Right cardiac atrium (tissue), 5 donors: ENCODE measurements at regions not wholly inside any gene's neighbourhood (a gene's known extent, or its start where the extent isn't known, plus 50 kb on each side); places are given as distances from the start of the nearest gene placed in this dataset.

Experiments
- ATAC-seq, 2 donors: fragments of 200-7000 bp; cut with Tn5 transposase; one replicate each; pipeline versions ENCODE4 v1.8.0 to v1.9.1; 2020; ENCODE audit warnings: moderate library complexity in 2 of 2, mild to moderate bottlenecking in 1 of 2
- DNase-seq, 3 donors: peaks; one replicate each; pipeline ENCODE4 v3.0.0-alpha.2; 2020
- H3K27ac ChIP-seq: one replicate; pipeline ENCODE4 v1.5.1; 2013; ENCODE audit warnings: mild to moderate bottlenecking, low read length, control low read depth, moderate library complexity
- H3K27me3 ChIP-seq: one replicate; pipeline ENCODE4 v1.6.1; 2013; ENCODE audit not compliant: control insufficient read depth, insufficient read depth
- H3K4me1 ChIP-seq: one replicate; pipeline ENCODE4 v1.6.1; 2013; ENCODE audit warnings: low read length; ENCODE audit not compliant: control insufficient read depth, insufficient read depth
- H3K4me3 ChIP-seq: one replicate; pipeline ENCODE4 v1.5.1; 2013; ENCODE audit warnings: low read length, control low read depth
- H3K9me3 ChIP-seq: one replicate; pipeline ENCODE4 v1.6.1; 2013; ENCODE audit warnings: low read length; ENCODE audit not compliant: control insufficient read depth
- WGBS: extraction: QIAGEN DNeasy Blood & Tissue Kit; methylation state at CpG from one replicate; pipeline ENCODE4 v1.1.7; 2013; 5-methylcytosine and 5-hydroxymethylcytosine counted together
- intact Hi-C, 4 donors: fragments of 100-400 bp; cut with DNase I; formaldehyde crosslinking; loops; one replicate each; pipeline versions ENCODE4 v1.11.0 to v1.14.0; 2022 to 2023
- donor health status: healthy with polysubstance abuse.
- donor health status: DM: no; HTN: yes; CAD: no.
- donor health status: DM: no; HTN: no; CAD: no.
- donor health status: DM: no; HTN: yes; CAD: no; lungs with severe emphysema.
- donor health status: DM: yes; HTN: yes; CAD: no.

- Histone ChIP-seq H3K27ac (no peak overlapping the region), H3K4me3 (no peak overlapping the region), H3K9me3 (no peaks in the 10 kb centered on the region), H3K27me3 (no peaks in the 10 kb centered on the region), H3K4me1 (peaks cover 20% of the 10 kb centered on the region)
- intact Hi-C loops: loop anchor here in 1 of 4 donors (10.0 kb wide), 1 partner anchor 57 kb away; no protein-coding TSS in a partner anchor
- no peak for ATAC-seq
- 86% methylated on average over 3 of the region's 3 CpGs for WGBS
- no peak for DNase-seq
Measured at GRCh38 chr13:44111701-44112100, 232.0 kb downstream of the LACC1 start.

- Histone ChIP-seq H3K4me1 (peaks cover 13% of the 10 kb centered on the region), H3K27ac (no peak overlapping the region), H3K4me3 (no peak overlapping the region), H3K27me3 (no peaks in the 10 kb centered on the region), H3K9me3 (no peaks in the 10 kb centered on the region)
- ATAC-seq (no peak), DNase-seq (no peak)
- intact Hi-C loops: loop anchor here in 1 of 4 donors (10.0 kb wide), 1 partner anchor 58 kb away; no protein-coding TSS in a partner anchor
- 63% methylated on average over 6 of the region's 6 CpGs for WGBS
Measured at GRCh38 chr13:44112700-44113329, 233.1 kb downstream of the LACC1 start.

GRCh38 chr13:44116562-44117332, 237.0 kb downstream of the LACC1 start:
- no peaks in the 10 kb centered on the region for H3K27me3 ChIP-seq
- H3K4me1 ChIP-seq: peaks cover 6% of the 10 kb centered on the region
- intact Hi-C loops: loop anchor here in 1 of 4 donors (10.0 kb wide), 1 partner anchor 62 kb away; no protein-coding TSS in a partner anchor
- ATAC-seq (peak; percentile 73 to 84), DNase-seq (peak in 1 of 3 donors; percentile 14)
- H3K27ac ChIP-seq: peak overlapping the region; percentile 45
- H3K9me3 ChIP-seq: no peaks in the 10 kb centered on the region
- 44% methylated on average over 7 of the region's 7 CpGs for WGBS
- no peak overlapping the region for H3K4me3 ChIP-seq

GRCh38 chr13:44117351-44117750, 237.6 kb downstream of the LACC1 start:
- intact Hi-C loops: loop anchor here in 1 of 4 donors (10.0 kb wide), 1 partner anchor 63 kb away; no protein-coding TSS in a partner anchor
- WGBS: 3% methylated on average over 3 of the region's 3 CpGs

GRCh38 chr13:44117816-44118215, 238.1 kb downstream of the LACC1 start:
- peaks cover 6% of the 10 kb centered on the region for H3K4me1 ChIP-seq
- no peaks in the 10 kb centered on the region for H3K9me3 ChIP-seq
- 50% methylated on average over 2 of the region's 2 CpGs for WGBS
- DNase-seq (no peak), ATAC-seq (no peak)
- H3K4me3 ChIP-seq: no peak overlapping the region
- no peaks in the 10 kb centered on the region for H3K27me3 ChIP-seq
- intact Hi-C loops: loop anchor here in 1 of 4 donors (10.0 kb wide), 1 partner anchor 63 kb away; no protein-coding TSS in a partner anchor
- H3K27ac ChIP-seq: no peak overlapping the region

More at GRCh38 chr13:44117351-44117750, 237.6 kb downstream of the LACC1 start:
- peaks cover 6% of the 10 kb centered on the region for H3K4me1 ChIP-seq
- ATAC-seq: peak in 1 of 2 donors; percentile 34
- no peak overlapping the region for H3K27ac ChIP-seq
- H3K27me3 ChIP-seq: no peaks in the 10 kb centered on the region
- H3K4me3 ChIP-seq: no peak overlapping the region
- no peaks in the 10 kb centered on the region for H3K9me3 ChIP-seq
- DNase-seq: no peak

GRCh38 chr13:44118881-44119280, 239.2 kb downstream of the LACC1 start:
- intact Hi-C loops: loop anchor here in 1 of 4 donors (10.0 kb wide), 1 partner anchor 64 kb away; no protein-coding TSS in a partner anchor
- no peaks in the 10 kb centered on the region for H3K9me3 ChIP-seq

GRCh38 chr13:44120043-44120442, 240.3 kb downstream of the LACC1 start:
- WGBS: 86% methylated on average over 2 of the region's 2 CpGs
- DNase-seq (no peak), ATAC-seq (no peak)
- H3K27me3 ChIP-seq: no peaks in the 10 kb centered on the region
- intact Hi-C loops: no loop called here
- H3K4me3 ChIP-seq: no peak overlapping the region
- H3K4me1 ChIP-seq: peaks cover 6% of the 10 kb centered on the region
- no peaks in the 10 kb centered on the region for H3K9me3 ChIP-seq
- no peak overlapping the region for H3K27ac ChIP-seq

More at GRCh38 chr13:44118881-44119280, 239.2 kb downstream of the LACC1 start:
- H3K27me3 ChIP-seq: no peaks in the 10 kb centered on the region
- peaks cover 6% of the 10 kb centered on the region for H3K4me1 ChIP-seq
- no peak for DNase-seq
- no peak for ATAC-seq
- no peak overlapping the region for H3K27ac ChIP-seq
- H3K4me3 ChIP-seq: no peak overlapping the region

- ATAC-seq (no peak), DNase-seq (no peak)
- Histone ChIP-seq H3K4me1 (peaks cover 6% of the 10 kb centered on the region), H3K9me3 (no peaks in the 10 kb centered on the region), H3K27me3 (no peaks in the 10 kb centered on the region), H3K4me3 (no peak overlapping the region), H3K27ac (no peak overlapping the region)
- 72% methylated on average over 9 of the region's 9 CpGs for WGBS
- intact Hi-C loops: no loop called here
Measured at GRCh38 chr13:44120849-44121755, 241.4 kb downstream of the LACC1 start.

GRCh38 chr13:44124352-44124751, 244.6 kb downstream of the LACC1 start:
- DNase-seq (no peak), ATAC-seq (no peak)
- Histone ChIP-seq H3K4me3 (no peak overlapping the region), H3K4me1 (peaks cover 1% of the 10 kb centered on the region), H3K27ac (no peak overlapping the region), H3K27me3 (no peaks in the 10 kb centered on the region), H3K9me3 (no peaks in the 10 kb centered on the region)
- intact Hi-C loops: no loop called here
- 73% methylated on average over 1 of the region's 1 CpG for WGBS

GRCh38 chr13:44125943-44126469, 246.3 kb downstream of the LACC1 start:
- no peak for ATAC-seq
- DNase-seq: no peak
- intact Hi-C loops: no loop called here
- Histone ChIP-seq H3K4me1 (peaks cover 1% of the 10 kb centered on the region), H3K27ac (no peak overlapping the region), H3K27me3 (no peaks in the 10 kb centered on the region), H3K4me3 (no peak overlapping the region), H3K9me3 (no peaks in the 10 kb centered on the region)
- WGBS: 96% methylated on average over 3 of the region's 3 CpGs
